CD14-positive monocyte (primary cell): ENCODE measurements at regions not wholly inside any gene's neighbourhood (a gene's known extent, or its start where the extent isn't known, plus 50 kb on each side); places are given as distances from the start of the nearest gene placed in this dataset.

Experiments used
- DNase-seq, 3 donors: peaks; one replicate each; pipeline ENCODE4 v3.0.0-alpha.2; 2011 to 2022
- H2AFZ ChIP-seq: 2 replicates; pipeline ENCODE4 v1.6.0; 2012; ENCODE audit warnings: mild to moderate bottlenecking, low read depth, low read length, inconsistent platforms; ENCODE audit not compliant: insufficient read depth, poor library complexity, severe bottlenecking
- H3K27ac ChIP-seq, 2 donors: 1 replicate in 1 of 2; 2 replicates in 1 of 2; pipeline ENCODE4 v1.5.1; 2012 to 2013; ENCODE audit warnings: low read length in 2 of 2, control low read depth in 1 of 2, inconsistent platforms in 1 of 2, low read depth in 1 of 2, mild to moderate bottlenecking in 1 of 2
- H3K27me3 ChIP-seq, 2 donors: one replicate each; pipeline versions ENCODE4 v1.6.0 to v1.6.1; 2011 to 2013; ENCODE audit warnings: low read length in 2 of 2; ENCODE audit not compliant: control insufficient read depth in 2 of 2, insufficient read depth in 2 of 2
- H3K36me3 ChIP-seq, 2 donors: replicated peaks in 1 of 2; 1 replicate in 1 of 2; 2 replicates in 1 of 2; pipeline versions ENCODE4 v1.5.1 to v1.6.1; 2012 to 2013; ENCODE audit warnings: low read length in 2 of 2, control low read depth in 1 of 2, inconsistent platforms in 1 of 2, mild to moderate bottlenecking in 1 of 2; ENCODE audit not compliant: insufficient read depth in 2 of 2, control insufficient read depth in 1 of 2
- H3K4me1 ChIP-seq, 2 donors: 1 replicate in 1 of 2; 2 replicates in 1 of 2; pipeline versions ENCODE4 v1.5.1 to v1.6.1; 2012 to 2013; ENCODE audit warnings: low read length in 2 of 2, control low read depth in 1 of 2, inconsistent platforms in 1 of 2, mild to moderate bottlenecking in 1 of 2, moderate library complexity in 1 of 2; ENCODE audit not compliant: insufficient read depth in 2 of 2, control insufficient read depth in 1 of 2
- H3K4me2 ChIP-seq: replicated peaks from 2 replicates; pipeline ENCODE3; 2012; ENCODE audit warnings: low read length, moderate library complexity, mild to moderate bottlenecking; ENCODE audit not compliant: poor library complexity, severe bottlenecking; ENCODE audit errors: extremely low read depth
- H3K4me3 ChIP-seq, 3 experiments: fragments of 200-600 bp in 1 of 3; sonication (generic) in 1 of 3; replicated peaks in 1 of 3; 1 replicate in 2 of 3; 2 replicates in 1 of 3; pipeline ENCODE4 v1.5.1; 2011 to 2013; ENCODE audit warnings: low read length in 3 of 3, mild to moderate bottlenecking in 3 of 3, control low read depth in 2 of 3, low read depth in 2 of 3, inconsistent platforms in 1 of 3, moderate library complexity in 1 of 3
- H3K79me2 ChIP-seq: 2 replicates; pipeline ENCODE4 v1.6.0; 2012; ENCODE audit warnings: mild to moderate bottlenecking, control low read depth, inconsistent platforms, low read length, moderate library complexity; ENCODE audit not compliant: insufficient read depth
- H3K9ac ChIP-seq: 2 replicates; pipeline ENCODE4 v1.6.0; 2017; ENCODE audit warnings: low read length, mild to moderate bottlenecking; ENCODE audit not compliant: insufficient read depth, poor library complexity, severe bottlenecking
- H3K9me3 ChIP-seq, 2 donors: replicated peaks in 1 of 2; 1 replicate in 1 of 2; 2 replicates in 1 of 2; pipeline versions ENCODE4 v1.5.1 to v1.6.1; 2012 to 2013; ENCODE audit warnings: low read length in 2 of 2, control low read depth in 1 of 2; ENCODE audit not compliant: control insufficient read depth in 1 of 2, insufficient read depth in 1 of 2
- H4K20me1 ChIP-seq: 2 replicates; pipeline ENCODE4 v1.6.0; 2012; ENCODE audit warnings: mild to moderate bottlenecking, low read length, control low read depth, moderate library complexity; ENCODE audit not compliant: insufficient read depth
- H3K27ac Mint-ChIP-seq, 7 donors: one replicate each; pipeline ENCODE4 v1.8.0; 2020; ENCODE audit warnings: mild to moderate bottlenecking in 7 of 7, mixed read lengths in 7 of 7, moderate library complexity in 6 of 7, inconsistent platforms in 2 of 7
- H3K27me3 Mint-ChIP-seq, 3 donors: one replicate each; pipeline ENCODE4 v1.8.0; 2021 to 2022; ENCODE audit warnings: low read depth in 3 of 3, mild to moderate bottlenecking in 3 of 3, mixed read lengths in 3 of 3, moderate library complexity in 3 of 3, inconsistent platforms in 1 of 3
- H3K36me3 Mint-ChIP-seq, 2 donors: one replicate each; pipeline ENCODE4 v1.8.0; 2020; ENCODE audit warnings: mixed read lengths in 2 of 2, inconsistent platforms in 1 of 2, mild to moderate bottlenecking in 1 of 2
- H3K4me1 Mint-ChIP-seq: one replicate; pipeline ENCODE4 v1.8.0; 2020; ENCODE audit warnings: mild to moderate bottlenecking, mixed read lengths
- H3K4me3 Mint-ChIP-seq, 2 donors: one replicate each; pipeline ENCODE4 v1.8.0; 2020; ENCODE audit warnings: mild to moderate bottlenecking in 2 of 2, mixed read lengths in 2 of 2, moderate library complexity in 1 of 2
- H3K9me3 Mint-ChIP-seq, 7 donors: one replicate each; pipeline ENCODE4 v1.8.0; 2020 to 2022; ENCODE audit warnings: mixed read lengths in 7 of 7, mild to moderate bottlenecking in 6 of 7, moderate library complexity in 6 of 7, inconsistent platforms in 2 of 7
- CTCF ChIP-seq: fragments of 200-600 bp; IDR thresholded peaks from one replicate; pipeline ENCODE4 v1.8.0; 2022; ENCODE audit warnings: antibody characterized with exemption, mild to moderate bottlenecking
- WGBS: methylation state at CpG from one replicate; pipeline ENCODE4 v1.1.5; 2013; ENCODE audit warnings: missing lambda C conversion rate; ENCODE audit not compliant: insufficient coverage; 5-methylcytosine and 5-hydroxymethylcytosine counted together
- intact Hi-C, 2 donors: fragments of 100-400 bp; cut with micrococcal nuclease; formaldehyde crosslinking; loops; one replicate each; pipeline versions ENCODE4 v1.15.0 to v1.15.1; 2023

- Mint-ChIP-seq H3K36me3 (no peaks in the 10 kb centered on the region), H3K4me1 (peaks cover 8% of the 10 kb centered on the region)
- 96% methylated on average over 4 of the region's 4 CpGs for WGBS
These were observed 280.3 kb upstream of the HS6ST1 start for GRCh38 chr2:128598862-128599441.

GRCh38 chr2:128599700-128600099 lies 281.0 kb upstream of the HS6ST1 start:
- Mint-ChIP-seq H3K9me3 (no peaks in the 10 kb centered on the region), H3K4me3 (no peak overlapping the region), H3K4me1 (peaks cover 8% of the 10 kb centered on the region), H3K27me3 (no peaks in the 10 kb centered on the region), H3K27ac (no peak overlapping the region), H3K36me3 (no peaks in the 10 kb centered on the region)
- Histone ChIP-seq H4K20me1 (no peaks in the 10 kb centered on the region), H3K4me2 (no peak overlapping the region), H3K79me2 (no peaks in the 10 kb centered on the region), H3K9me3 (no peaks in the 10 kb centered on the region), H3K27me3 (no peaks in the 10 kb centered on the region), H3K27ac (no peak overlapping the region), H3K36me3 (no peaks in the 10 kb centered on the region), H2AFZ (no peak overlapping the region), H3K4me3 (no peak overlapping the region), H3K4me1 (peaks cover 10 to 11% of the 10 kb centered on the region in 2 donors), H3K9ac (no peak overlapping the region)
- intact Hi-C loops = no loop called here
- TF ChIP-seq CTCF = no peak
- 93% methylated on average over 8 of the region's 8 CpGs for WGBS
- no peak for DNase-seq

More at GRCh38 chr2:128598862-128599441, 280.3 kb upstream of the HS6ST1 start:
- Histone ChIP-seq H3K36me3 (no peaks in the 10 kb centered on the region), H3K4me2 (no peak overlapping the region), H3K27me3 (no peaks in the 10 kb centered on the region), H3K4me3 (no peak overlapping the region), H3K27ac (no peak overlapping the region), H4K20me1 (no peaks in the 10 kb centered on the region), H3K79me2 (no peaks in the 10 kb centered on the region), H3K9me3 (no peaks in the 10 kb centered on the region), H3K4me1 (peaks cover 10 to 11% of the 10 kb centered on the region in 2 donors), H2AFZ (no peak overlapping the region), H3K9ac (no peak overlapping the region)
- TF ChIP-seq CTCF = no peak
- intact Hi-C loops = no loop called here
- no peak overlapping the region for H3K4me3 Mint-ChIP-seq
- H3K27me3 Mint-ChIP-seq = no peaks in the 10 kb centered on the region
- no peak for DNase-seq
- no peak overlapping the region for H3K27ac Mint-ChIP-seq
- H3K9me3 Mint-ChIP-seq = no peaks in the 10 kb centered on the region
